Fibroblast of the conjunctiva (primary cell): ENCODE measurements at regions not wholly inside any gene's neighbourhood (a gene's known extent, or its start where the extent isn't known, plus 50 kb on each side); places are given as distances from the start of the nearest gene placed in this dataset.

Experiments
- DNase-seq: peaks from one replicate; pipeline ENCODE4 v3.0.0-alpha.2; 2010; ENCODE audit warnings: low read depth

DNA sequence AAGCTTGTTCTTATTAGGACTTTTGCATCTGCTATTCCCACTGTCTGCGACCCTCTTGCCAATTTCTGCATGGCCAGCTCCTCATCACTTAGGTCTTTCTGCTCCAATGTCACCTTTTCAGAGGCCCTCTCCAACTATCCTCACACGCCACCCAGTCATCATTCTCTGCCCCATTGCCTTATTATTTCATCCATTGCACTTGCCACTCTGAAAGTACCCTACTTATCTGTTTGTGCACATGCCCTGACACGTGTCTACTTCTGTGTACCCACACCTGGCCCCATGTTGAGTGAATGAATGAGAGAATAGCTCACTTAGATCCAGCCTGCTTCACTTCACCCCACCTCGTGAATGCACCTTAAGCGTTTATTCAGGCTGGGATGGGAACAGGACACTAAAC lies 218.7 kb upstream of the TBX3 start:
- no peak for DNase-seq

DNA sequence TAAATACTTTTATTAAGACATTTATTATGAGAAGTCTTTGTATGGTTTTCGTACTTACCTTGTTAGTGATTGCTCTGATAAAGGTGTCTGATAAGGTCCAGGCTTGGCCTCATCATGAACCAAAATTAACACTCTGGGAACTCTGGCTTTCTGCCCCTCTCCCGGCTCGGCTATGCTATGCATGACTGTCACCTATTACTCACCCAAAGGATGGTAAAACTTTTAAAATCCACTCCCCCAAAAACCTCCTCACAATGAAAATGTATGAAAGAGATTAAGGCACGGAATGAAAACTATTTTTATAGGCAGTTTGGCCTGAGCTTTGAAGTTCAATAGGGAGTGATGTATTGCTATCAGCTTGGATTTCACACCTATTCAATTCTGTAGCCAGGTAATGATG lies 217.3 kb upstream of the TBX3 start:
- DNase-seq = no peak

DNA sequence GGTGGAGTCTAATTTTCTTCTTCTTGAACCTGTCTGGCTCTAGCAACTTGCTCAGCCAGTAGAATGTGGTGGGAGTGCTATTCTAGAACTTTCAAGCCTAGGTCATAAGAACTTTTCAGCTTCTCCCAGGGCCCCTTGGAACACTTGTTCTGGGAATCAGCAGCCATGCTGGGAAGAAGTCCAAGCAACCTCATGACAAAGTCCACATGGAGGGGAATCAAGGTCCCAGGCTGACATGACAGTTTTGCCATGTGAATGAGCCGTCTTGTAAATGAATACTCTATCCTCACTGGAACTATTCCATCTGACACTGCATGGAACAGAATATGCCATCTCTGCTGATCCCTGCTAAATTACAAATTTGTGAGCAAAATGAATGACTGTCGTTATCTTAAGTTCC lies 214.2 kb upstream of the TBX3 start:
- no peak for DNase-seq

DNA sequence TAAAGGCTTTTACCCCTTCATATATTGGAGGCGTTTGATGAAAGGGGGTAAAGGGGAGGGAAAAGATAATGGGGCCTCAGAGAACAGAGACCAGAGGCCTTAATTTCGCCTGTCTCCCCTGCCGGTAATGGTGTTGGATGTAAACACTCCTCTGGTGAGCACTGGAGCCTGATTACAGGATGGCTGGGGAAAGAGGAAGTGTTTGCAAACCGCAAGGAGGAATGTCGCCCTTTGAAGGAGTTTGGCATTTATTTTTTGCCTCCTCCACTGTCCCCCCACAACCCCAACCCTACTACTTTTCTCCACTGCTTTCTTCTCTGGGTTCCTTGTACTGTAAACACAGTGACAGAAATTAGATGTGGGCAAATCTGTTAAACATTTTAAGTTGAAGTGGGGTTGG lies 211.9 kb upstream of the TBX3 start:
- DNase-seq = no peak

DNA sequence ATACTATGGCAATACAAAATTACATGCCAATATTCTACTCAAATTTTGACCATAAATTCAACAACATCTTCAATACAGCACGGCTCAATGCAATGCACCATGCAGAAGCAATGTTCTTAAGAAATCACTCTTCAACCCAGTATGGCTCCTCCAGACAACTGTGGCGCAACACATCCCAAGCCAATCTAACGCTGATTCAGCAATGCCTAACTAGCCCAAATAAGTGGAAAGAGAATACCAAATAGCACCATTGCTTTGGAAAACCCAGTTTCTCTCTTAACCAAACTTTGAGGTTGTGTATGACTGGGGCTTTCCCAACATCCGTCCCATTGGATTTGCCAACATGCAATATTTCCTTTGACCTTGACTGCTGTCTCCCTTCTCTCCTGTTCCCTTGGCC lies 211.1 kb upstream of the TBX3 start:
- no peak for DNase-seq

DNA sequence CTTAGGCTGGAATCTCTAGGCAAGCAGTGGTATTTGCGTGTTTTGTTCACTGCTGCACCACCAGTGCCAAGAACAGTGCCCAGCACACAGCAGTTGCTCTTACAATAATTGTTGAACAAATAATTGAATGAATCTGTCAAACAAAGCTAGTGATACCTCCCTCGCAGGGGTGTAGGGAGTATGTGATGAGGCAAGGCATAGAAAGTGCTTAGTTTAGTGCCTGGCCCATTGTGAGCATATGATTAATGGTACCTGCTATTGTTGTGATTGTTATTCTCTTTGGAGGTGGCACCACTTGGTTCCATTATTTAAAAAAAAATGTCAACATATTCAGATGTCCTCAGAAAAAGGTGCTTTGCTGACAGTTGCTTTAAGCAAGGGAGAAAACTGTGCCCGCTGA lies 210.1 kb upstream of the TBX3 start:
- DNase-seq = no peak

DNA sequence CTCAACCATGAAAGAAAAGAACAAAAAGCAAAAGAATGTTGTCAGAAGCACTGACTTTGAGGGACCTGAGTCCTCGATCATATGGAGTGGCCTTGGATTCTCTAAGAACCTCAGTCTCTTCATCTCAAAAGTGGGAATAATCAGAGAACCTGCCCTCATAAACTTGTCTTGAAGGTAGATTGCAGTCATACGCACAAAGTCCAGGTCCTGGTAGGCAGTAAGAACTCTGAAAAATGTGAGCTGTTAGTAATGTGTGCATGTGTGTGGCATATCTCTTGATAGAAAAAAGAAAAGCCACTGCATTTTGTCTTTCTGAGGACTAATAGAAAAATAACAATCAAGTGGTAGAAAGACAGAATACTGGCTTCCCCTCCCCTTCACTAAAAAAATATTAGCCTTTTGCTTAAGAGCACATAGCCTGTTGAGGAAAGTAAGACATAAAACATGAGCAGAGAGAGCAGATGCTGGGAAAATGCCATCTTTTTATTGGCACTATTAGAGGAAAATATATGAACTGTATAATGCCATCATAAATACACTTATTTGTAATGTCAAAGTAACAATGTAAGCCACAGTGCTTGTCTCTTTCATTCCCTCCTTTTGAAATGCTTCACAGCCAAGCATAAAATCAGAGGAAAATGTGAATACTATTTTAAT lies 205.1 kb upstream of the TBX3 start:
- DNase-seq = no peak

DNA sequence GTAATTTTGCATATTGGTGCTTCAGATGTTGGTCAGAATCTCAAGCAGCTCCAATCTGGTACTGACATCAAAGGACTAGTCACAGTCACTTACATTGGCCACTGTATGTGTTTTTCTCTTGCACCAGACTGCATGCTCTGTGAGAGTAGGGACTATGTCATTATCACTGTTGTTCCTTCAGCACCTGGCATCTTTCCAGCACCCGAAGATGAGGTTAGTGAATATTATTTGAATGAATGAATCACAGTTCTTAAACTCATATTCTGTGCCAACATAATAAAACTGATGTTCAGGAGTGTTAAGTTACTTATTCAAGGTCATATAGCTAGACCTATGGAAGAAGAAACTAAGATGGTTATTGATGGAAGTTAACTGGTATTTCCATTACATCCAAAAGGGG lies 204.5 kb upstream of the TBX3 start:
- DNase-seq = no peak

DNA sequence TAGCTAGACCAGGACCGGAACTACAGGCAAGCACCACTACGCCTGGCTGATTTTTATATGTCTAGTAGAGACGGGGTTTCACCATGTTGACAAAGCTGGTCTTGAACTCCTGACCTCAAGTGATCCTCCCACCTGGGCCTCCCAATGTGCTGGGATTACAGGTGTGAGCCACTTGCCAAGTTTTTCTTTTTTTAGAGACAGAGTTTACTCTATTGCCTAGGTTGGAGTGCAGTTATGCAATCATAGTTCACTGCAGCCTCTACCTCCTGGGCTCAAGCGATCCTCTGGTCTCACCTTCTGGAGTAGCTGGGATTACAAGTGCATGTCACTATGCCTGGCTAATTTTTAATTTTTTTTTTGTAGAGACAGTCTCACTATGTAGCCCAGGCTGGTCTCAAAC lies 201.5 kb upstream of the TBX3 start:
- DNase-seq = no peak

DNA sequence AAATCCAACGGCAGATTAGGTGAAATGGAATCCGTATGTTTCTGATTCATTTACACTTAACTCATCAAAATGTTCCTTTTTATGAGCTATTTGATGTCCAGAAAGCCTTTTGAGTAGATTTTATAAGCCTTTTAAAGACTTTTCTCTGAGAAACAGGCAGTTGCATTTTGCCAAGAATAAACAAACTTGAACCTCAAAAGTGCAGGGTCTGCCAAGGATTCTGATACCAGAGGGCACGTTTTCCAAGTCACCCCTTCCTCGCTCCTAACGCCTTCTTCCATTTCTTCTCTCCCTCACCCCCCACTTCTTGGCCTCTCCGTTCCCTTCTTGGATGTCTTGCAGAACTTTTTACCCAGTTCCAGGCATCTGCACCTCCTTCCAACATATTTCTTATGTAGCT lies 200.6 kb upstream of the TBX3 start:
- no peak for DNase-seq

DNA sequence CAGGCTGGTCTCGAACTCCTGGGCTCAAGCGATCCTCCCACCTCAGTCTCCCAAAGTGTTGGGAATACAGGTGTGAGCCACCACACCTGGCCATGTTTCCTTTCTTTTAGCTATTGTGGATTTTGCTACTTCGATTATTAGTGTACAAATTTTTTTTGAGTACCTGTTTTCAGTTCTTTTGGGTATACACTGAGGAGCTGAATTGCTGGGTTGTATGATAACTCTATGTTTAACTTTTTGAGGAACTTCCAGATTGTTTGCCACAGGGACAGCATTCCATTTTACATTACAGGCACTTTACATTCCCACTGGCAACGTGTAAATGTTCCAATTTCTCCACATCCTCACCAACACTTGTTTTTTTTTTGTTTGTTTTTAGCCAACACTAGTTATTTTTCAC lies 198.1 kb upstream of the TBX3 start:
- DNase-seq = no peak

DNA sequence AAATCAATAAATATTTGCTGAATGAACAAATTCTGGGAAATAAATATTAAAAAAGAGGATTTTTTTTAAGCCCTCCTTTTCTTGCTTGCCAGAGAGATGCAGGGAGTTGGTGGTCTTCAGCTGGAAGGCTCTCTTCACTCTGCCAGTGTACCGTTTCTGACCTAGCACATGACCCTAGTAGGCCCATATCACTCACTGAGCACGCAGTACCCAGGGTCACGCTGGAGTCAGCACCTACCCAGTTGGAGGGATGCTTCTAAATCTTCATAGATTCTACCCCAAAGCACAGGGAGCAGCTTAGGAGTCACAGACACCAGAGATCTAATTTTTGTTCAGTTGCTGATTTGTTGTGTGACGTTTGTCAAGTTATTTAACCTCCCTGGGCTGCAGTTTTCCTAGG lies 195.4 kb upstream of the TBX3 start:
- DNase-seq = no peak

DNA sequence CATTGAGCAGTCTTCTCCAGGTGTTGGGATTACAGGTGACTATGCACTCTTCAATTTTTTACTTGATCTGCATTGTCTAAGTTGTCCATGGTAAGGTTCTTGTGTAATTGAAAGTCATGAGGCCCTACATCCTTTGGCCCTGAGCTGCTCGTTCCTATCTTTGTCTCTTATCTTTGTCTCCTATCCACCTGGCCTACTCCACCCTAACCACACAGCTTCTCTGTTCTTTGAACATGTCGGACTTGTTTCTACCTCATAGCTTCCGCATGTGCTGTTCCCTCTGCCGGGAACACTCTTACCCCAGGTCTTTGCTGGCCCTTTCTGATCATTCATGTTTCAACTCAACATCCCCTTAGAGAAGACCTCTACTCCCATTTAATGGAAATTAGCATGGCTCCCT lies 194.8 kb upstream of the TBX3 start:
- no peak for DNase-seq

DNA sequence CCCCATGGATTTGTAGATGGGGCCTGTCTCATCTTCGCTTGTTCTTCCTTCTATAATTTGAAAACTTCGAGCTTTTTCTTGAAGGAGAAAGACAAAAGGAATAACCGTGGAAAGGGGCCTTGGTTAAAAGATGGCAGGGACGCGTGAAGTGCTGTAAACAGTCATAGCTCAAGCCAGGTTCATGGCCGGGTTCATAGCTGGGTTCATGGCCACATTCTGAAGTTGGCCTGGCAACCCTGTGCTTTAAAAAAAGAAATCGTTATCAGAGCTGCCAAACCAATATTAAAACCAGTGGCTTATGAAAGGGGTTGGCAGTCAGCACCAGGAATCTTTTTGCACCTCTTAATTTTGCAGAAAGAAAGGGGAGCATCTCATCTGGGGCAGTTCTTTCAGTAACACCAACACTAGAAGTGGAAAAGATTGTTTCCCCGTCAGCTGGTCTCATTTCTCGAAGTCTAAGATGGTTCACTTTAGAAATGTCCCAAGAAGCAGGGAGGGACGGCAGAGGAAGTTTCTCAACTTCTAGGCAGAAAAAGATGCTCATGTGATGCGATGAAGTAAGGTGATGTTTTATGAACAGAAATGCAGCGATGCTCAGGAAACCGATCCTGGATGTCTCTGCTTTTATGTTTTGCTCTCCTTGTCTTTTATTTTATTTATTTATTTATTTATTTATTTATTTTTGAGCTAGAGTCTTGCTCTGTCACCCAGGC lies 193.1 kb upstream of the TBX3 start:
- DNase-seq = no peak

DNA sequence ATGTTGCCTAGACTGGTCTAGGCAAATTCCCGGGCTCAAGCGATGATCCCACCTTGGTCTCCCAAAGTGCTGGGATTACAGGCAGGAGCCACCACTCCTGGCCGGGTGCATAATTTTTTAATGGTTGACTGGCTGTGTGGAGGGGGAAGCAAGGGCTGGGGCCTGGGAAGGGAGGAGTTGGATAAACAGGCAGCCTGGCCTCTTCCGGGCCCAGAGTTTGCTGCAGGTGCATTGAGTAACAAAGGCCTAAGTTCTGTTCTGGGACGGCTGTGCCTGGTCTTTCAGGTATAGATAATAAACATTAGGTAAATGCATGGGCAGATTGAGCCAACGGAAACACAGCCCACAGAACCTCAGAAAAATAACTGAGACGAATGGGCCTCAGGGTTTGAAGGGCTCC lies 191.3 kb upstream of the TBX3 start:
- DNase-seq = no peak

DNA sequence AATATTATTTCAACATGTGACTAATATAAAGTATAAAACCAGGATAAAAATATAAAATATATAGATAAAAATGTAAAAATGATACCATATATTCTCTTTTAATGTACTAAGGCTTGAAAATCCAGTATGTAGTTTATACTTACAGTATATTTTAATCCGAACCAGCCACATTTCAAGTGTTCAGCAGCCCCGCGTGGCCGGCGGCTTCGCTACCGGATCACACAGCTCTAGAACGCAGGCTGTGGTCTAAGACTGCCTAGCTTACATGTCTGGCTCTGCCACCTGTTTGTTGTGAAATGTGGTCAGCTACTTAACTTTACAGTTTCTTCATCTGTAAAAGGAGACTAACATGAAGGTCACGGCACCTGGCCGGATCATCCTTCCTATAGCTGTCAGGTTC lies 189.7 kb upstream of the TBX3 start:
- DNase-seq = no peak

DNA sequence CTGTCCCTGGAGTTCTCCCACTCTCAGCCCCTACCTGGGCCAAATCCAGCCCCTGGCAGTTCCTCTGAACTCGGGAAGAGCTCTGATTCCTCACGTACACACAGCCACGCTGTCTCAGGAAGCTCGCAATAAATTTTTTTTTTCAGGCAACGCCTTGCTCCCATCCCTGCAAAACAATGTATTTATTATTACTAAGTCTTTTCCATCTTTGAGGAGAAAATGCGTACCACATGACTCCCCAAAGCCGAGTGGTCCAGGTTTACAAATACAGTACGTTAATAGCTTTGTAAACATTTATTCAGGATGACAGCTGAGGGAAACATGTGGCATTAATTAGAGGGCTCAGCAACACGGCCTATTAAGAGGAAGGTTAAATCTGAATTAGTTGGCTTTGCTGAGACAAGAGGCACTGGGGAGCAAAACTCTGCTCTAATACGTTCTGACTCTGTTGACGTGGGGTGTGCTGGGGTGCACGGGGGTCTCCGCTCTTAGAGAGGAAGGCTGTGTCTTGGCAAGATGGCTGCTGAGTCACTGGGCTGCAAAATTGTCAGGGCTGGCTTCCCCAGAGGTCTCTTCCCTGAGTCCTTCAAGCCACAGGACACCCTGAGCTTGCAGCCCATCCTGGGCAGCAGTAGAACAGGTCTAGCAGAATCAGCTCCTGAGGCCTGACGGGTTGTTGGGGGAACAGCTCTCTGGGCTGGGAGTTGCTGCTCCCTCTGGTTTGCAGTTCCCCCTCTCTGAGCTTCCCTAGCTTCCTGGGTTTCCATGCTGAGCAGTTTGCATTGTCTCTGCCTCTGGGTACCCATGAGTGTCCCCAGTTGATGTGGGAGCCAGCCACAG lies 185.2 kb upstream of the TBX3 start:
- peak; percentile 47 for DNase-seq

DNA sequence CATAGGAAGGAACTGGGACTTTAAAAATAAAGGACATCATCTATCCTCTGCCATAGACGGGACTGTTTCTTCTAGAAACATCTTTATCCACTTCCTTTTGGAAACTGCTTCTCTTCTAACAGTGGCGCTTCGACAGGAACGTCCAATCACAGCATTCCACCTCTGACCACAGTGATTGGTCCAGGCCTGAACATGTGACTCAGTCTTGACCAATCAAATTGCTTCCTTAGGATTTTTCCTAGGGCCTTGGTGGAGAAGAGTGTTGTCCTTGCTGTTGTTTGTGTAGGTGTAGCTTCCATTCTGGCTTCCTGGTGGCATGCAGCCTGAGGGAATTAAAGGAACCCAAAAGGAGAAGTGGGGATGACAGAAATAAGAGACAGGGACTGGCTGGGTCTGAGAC lies 182.4 kb upstream of the TBX3 start:
- no peak for DNase-seq

DNA sequence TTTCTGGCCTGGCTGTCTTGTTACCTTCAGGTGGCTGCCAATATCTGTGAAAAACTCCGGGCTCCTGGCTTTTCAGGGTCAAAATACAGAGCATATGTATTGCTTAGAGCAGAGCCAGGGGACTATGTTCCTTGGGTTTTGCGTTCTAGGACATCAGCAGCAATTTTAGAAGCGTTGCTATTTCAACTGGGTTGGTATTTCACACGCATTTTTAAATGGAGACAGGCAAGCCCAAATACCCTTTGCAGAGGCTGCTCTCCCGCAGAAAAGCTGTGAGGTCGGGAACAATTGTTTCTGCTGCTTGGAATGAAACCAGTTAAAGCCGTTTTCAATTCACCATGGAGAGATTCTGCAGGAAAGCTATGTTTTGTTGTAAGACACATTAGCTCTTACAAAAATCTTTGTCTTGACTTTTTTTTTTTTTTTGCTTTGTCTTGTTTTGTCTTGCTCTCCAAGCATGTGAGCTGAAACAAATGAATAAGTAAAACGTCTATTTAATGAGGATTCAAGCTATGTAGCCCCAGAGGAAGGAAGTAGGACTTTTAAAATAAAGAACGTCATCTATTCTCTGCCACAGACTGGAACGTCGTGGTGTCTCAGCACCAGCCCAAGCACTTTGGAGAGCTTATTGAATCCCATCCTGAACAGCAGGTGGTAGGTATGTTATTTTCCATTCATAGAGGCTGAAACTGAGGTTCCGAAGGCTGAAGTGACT lies 181.0 kb upstream of the TBX3 start:
- no peak for DNase-seq

DNA sequence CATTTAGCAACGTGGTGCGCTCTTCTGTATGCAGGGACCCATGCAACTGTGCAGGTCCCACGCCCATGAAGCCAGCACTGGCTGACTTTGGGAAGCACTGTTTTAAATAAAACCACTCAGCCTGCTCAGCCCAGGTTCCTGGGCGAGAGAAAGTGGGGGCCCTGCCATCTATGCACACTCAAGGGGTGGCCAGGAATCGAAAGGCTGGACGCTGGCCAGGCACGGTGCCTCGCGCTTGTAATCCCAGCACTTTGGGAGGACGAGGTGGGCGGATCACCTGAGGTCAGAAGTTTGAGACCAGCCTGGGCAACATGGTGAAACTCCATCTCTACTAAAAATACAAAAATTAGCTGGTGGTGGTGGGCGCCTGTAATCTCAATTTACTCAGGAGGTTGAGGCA lies 179.9 kb upstream of the TBX3 start:
- no peak for DNase-seq

DNA sequence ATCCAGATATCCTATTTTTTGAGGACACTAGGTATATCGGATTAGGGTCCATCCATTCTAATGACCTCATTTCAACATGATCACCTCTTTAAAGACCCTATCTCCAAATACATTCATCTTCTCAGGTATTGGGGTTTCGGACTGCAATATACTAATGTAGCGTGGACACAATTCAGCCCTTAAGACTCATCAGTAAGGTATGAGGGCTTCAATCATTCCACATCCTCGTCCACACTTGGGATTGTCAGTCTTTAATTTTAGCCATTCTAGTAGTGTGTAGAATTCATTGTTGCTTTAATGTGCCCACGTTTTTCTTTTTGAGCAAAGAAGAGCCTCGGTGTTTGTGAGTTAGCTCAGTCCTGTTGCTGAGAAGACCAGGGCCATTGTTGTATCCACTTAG lies 177.0 kb upstream of the TBX3 start:
- DNase-seq = no peak

DNA sequence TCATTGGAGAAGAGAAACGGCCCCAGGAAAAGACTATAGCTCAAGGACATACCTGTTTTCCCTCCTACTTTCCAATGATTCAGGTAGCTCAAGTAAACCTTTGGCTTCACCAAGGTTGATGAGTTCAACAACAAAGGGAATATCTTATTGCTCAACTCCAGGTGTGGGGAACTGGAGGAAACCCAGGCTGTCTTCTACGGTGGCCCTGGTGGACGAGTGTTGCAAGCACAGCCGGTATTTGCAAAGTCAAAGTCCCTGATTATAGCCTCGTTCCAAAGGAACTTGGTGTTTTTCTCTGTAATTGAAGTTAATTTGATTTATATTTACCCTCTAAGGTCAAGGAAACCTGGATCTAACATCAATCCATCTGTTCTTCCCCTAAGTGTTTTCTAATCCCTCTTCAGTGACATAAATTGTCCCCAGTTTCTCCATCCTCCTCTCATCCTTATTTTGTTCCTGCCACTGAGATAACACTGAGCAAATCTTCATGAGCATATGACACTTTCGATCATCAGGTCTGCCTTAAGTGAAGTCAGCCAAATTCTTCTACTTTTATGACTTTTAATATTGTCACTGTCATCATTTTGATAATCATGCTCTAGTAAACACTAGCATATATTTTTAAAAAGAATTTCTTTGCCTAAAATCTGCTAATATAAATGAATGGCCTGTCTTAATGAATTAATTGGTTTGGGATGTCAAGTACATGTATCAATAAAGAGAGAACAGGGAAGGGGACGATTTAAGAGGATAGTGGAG lies 174.6 kb upstream of the TBX3 start:
- no peak for DNase-seq
